ENCODE measurements at regions not wholly inside any gene's neighbourhood (a gene's known extent, or its start where the extent isn't known, plus 50 kb on each side); places are given as distances from the start of the nearest gene placed in this dataset.

GRCh38 chr10:61115897-61116296 is 171.9 kb upstream of the RHOBTB1 start:
- no peak for TF ChIP-seq CTCF (conservative IDR thresholded peaks at IDR 0.05; ENCODE audit: low read depth, low read length)
- no peak for TF ChIP-seq EZH2 (IDR thresholded peaks at IDR 0.05; ENCODE audit: low read length, unreplicated experiment)
- no peak for TF ChIP-seq EZH2phosphoT487 (IDR thresholded peaks at IDR 0.05; ENCODE audit: borderline replicate concordance, low read length)
